ENCODE measurements at regions not wholly inside any gene's neighbourhood (a gene's known extent, or its start where the extent isn't known, plus 50 kb on each side); places are given as distances from the start of the nearest gene placed in this dataset.
A peak's percentile ranks its signal among the peaks of the same experiment; 100 is the strongest.
"Not testable (repeated sequence)": the region's sequence is repeated elsewhere in the genome, so short reads cannot be mapped to it uniquely, and the experiment has no call there.

DNA sequence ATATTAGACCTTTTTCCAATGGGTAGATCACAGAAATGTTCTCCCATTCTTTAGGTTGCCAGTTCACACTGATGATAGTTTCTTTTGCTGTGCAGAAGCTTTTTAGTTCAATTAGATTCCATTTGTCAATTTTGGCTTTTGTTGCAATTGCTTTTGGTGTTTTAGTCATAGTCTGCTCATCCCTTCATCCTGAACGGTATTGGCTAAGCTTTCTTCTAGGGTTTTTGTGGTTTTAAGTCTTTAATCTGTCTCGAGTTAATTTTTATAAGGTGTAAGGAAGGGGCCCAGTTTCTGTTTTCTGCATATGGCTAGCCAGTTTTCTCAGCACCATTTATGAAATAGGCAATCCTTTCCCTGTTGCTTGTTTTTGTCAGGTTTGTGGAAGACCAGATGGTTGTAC lies 564.3 kb upstream of the ZNF337 start:
- H3K36me3 Mint-ChIP-seq (ENCODE audit: low read depth); DNase-seq (ENCODE audit: low spot score); H3K27me3 Mint-ChIP-seq (ENCODE audit: low read depth); H3K4me1 Mint-ChIP-seq (ENCODE audit: low read depth); H3K4me3 Mint-ChIP-seq; H3K27ac Mint-ChIP-seq: not testable (repeated sequence)
- H3K9me3 Mint-ChIP-seq: peaks cover 14% of the 10 kb centered on the region

DNA sequence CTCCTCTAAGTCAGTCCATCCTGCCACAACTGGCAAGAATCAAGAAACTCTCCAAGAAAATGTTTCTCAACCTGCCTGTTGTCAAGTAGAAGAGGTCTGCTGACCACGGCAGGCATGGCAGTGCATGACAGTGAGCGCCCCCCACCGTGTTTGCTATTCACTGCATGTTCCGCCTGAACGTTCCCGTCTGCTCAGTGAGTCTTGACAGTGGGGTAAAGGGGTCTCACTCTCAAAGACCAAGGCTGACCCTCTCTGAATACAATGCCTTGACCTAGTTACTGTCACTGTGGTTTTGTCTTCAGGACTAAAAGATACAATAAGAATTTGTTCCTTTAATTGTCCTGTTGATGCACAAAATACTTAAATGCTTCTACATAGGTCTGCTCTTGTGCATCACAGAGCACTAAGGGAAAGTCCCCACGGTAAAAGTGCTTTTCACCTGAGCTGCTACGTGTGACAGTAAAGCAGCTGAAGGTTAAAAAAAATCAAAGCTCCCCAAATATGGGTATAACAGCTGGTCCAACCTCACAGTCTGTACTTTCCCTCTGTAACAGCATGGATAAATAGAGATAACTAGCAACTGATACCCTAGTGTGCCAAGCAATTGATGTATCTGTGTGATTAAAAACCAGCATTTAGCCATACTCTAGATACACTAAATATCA lies 555.8 kb upstream of the ZNF337 start:
- H3K4me1 Mint-ChIP-seq (ENCODE audit: low read depth); H3K36me3 Mint-ChIP-seq (ENCODE audit: low read depth); H3K27ac Mint-ChIP-seq; H3K4me3 Mint-ChIP-seq; DNase-seq (ENCODE audit: low spot score); H3K27me3 Mint-ChIP-seq (ENCODE audit: low read depth): not testable (repeated sequence)
- H3K9me3 Mint-ChIP-seq: peaks cover 12% of the 10 kb centered on the region

DNA sequence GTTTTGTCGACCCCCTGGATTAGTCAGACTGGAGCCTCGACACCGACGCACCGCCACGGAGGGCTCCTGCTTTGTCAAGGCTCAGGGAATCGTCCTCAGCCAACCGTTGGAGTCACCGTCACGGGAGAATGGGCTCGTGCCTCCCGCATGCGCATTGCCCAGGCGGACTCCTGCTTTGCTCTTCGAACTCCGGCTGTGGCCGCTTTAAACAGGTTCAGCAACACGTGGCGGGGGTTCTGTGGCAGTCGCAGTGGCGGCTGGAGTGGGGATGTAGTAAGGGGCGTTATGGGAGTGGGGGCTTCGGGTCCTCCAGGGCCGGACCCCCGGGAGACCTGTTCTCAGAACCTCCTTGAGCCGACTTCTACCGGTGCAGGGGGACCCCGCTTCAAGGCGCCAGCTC lies 554.7 kb upstream of the ZNF337 start:
- H3K36me3 Mint-ChIP-seq (ENCODE audit: low read depth); H3K27ac Mint-ChIP-seq; H3K4me3 Mint-ChIP-seq; H3K27me3 Mint-ChIP-seq (ENCODE audit: low read depth); DNase-seq (ENCODE audit: low spot score); H3K4me1 Mint-ChIP-seq (ENCODE audit: low read depth): not testable (repeated sequence)
- H3K9me3 Mint-ChIP-seq: peaks cover 10% of the 10 kb centered on the region

DNA sequence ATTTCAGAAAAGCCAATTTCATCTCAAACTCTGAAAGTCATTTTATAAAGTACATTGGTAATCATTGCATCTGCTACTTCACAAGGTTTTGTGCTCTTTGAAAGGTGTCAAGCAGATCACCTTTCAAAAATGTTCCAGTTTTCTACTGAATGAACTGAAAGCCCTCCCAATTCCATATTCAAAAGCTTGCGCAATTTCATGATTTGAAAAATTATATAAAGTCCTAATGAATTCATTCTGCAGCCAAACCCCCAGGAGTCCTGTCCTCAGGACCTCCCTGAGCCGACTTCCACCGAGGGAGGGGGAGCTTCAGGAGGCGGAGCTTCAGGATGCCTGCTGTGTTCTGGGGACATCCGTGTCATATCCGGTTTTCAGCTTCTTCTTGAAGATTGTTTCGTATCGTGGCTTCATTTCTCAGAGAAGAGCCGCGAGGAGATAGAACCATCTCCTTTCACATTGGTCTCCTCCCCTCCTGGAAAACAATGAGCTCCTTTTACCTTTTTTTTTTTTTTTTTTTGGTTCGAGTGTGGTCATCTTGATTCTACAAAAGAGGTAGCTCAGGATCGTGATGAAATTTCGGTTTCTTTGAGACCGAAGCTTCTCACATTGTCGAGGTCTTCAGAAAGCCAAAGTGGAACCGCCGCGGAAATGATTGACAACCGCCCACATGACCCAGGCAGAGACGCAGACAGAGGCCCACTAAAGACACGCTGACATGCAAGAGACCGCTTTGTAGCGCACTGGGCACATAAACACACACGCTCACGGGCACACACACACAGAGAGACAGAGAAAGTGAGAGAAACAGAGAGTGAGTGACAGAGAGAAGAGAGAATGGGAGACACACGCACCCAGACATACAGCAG lies 553.8 kb upstream of the ZNF337 start:
- not testable (repeated sequence) for H3K27me3 Mint-ChIP-seq (ENCODE audit: low read depth); H3K4me3 Mint-ChIP-seq; DNase-seq (ENCODE audit: low spot score); H3K4me1 Mint-ChIP-seq (ENCODE audit: low read depth); H3K27ac Mint-ChIP-seq; H3K36me3 Mint-ChIP-seq (ENCODE audit: low read depth)
- peaks cover 12% of the 10 kb centered on the region for H3K9me3 Mint-ChIP-seq

DNA sequence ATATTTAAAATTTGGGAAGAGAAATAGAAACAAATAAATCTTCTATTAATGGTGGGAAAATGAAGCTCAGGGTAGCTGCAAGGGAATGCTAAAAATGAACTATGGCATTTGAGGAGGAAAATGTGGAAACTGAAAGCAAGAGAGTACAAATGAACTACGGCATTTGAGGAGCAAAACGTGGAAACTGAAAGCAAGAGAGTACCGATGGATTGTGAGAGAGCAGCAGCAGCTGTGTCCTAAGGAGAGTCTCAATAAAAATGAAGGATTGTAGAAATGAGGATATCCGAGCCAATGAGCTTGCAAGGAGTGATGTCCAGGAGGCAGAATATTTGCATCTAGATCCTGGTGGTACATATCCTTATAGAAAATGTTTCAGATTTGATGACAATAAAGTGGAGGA lies 547.1 kb upstream of the ZNF337 start:
- H3K27me3 Mint-ChIP-seq (ENCODE audit: low read depth): no peaks in the 10 kb centered on the region
- H3K36me3 Mint-ChIP-seq (ENCODE audit: low read depth): no peaks in the 10 kb centered on the region
- no peak overlapping the region for H3K4me3 Mint-ChIP-seq
- no peak overlapping the region for H3K27ac Mint-ChIP-seq
- no peak for DNase-seq (ENCODE audit: low spot score)
- no peaks in the 10 kb centered on the region for H3K4me1 Mint-ChIP-seq (ENCODE audit: low read depth)
- H3K9me3 Mint-ChIP-seq: peaks cover 24% of the 10 kb centered on the region

DNA sequence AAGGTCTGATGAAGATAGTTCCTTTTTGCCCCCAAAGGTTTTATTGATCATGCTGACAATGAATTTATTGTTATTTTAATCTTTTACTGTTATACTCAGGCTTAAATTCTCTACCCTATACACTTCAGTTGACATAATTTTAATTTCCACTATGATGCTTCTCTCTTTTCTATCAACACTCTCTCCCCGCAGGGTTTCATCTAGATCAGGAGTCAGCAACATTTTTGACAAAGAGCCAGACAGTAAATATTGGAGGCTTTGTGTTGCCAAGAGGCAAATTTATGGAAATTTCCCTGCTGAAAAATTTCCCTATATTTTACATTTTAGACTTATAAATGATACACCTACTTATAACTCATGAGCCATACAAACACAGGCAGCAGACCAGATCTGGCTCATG lies 524.0 kb upstream of the ZNF337 start:
- not testable (repeated sequence) for H3K4me3 Mint-ChIP-seq; H3K27ac Mint-ChIP-seq; H3K4me1 Mint-ChIP-seq (ENCODE audit: low read depth); H3K27me3 Mint-ChIP-seq (ENCODE audit: low read depth); H3K36me3 Mint-ChIP-seq (ENCODE audit: low read depth); DNase-seq (ENCODE audit: low spot score)
- H3K9me3 Mint-ChIP-seq: peaks cover 10% of the 10 kb centered on the region

DNA sequence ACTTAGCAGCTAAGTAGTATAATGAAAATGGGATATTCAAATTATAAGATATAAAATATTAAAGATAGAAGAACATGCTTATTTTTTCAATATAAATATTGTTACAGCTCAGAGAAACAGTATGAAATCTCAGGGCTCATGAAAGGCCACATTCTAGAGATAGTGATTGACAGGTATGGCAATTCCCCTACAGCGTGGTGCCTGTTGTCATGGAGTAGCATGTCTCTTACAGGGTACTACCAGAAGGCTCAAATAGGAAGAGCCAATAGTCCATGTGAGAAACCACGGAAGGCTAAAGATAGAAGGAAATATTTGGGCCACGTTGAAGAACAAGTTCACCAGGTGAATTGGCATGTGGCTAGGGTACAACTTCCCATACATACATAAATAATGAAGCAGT lies 522.9 kb upstream of the ZNF337 start:
- H3K9me3 Mint-ChIP-seq: peaks cover 10% of the 10 kb centered on the region
- H3K27me3 Mint-ChIP-seq (ENCODE audit: low read depth); H3K27ac Mint-ChIP-seq; DNase-seq (ENCODE audit: low spot score); H3K4me3 Mint-ChIP-seq; H3K4me1 Mint-ChIP-seq (ENCODE audit: low read depth); H3K36me3 Mint-ChIP-seq (ENCODE audit: low read depth): not testable (repeated sequence)

DNA sequence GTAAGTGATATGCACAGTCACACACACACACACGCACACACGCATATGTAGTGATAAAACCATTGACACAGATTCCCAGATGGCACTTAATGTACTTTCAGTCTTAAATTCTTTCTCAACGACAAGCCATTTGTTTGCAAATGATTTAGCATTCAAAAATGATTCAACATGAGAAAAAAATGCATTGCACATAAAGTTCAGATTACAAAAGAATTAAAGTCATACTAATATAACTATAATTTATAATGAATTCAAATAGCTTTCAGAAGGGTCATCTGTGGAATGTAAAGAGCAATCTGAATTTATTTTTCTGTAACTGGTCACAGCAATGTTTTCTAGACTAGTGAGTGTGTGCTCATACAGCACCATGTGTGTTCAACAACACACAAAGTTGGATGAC lies 521.6 kb upstream of the ZNF337 start:
- no peak overlapping the region for H3K27ac Mint-ChIP-seq
- H3K27me3 Mint-ChIP-seq (ENCODE audit: low read depth): no peaks in the 10 kb centered on the region
- DNase-seq (ENCODE audit: low spot score): no peak
- H3K4me3 Mint-ChIP-seq: no peak overlapping the region
- H3K4me1 Mint-ChIP-seq (ENCODE audit: low read depth): no peaks in the 10 kb centered on the region
- H3K9me3 Mint-ChIP-seq: peaks cover 10% of the 10 kb centered on the region
- H3K36me3 Mint-ChIP-seq (ENCODE audit: low read depth): no peaks in the 10 kb centered on the region

DNA sequence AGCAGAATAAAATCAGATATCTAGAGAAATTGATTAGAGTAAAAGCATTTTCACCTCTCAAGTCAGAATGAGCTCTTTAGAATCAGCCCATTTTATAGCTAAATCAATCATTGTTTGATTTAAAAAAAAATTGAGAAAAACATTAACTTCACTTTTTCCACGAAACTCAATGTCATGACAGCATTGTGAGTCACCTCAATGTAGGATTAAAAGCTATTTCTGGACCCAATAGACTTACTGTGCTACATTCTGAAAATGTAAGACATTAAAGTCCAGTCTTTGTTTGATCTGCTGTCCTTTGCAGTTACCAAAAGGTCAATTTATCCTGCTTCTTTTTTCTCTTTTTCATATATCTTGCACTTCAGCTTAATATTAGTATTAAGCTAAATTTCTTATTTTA lies 519.4 kb upstream of the ZNF337 start:
- Mint-ChIP-seq H3K27ac (no peak overlapping the region), H3K4me1 (ENCODE audit: low read depth) (no peaks in the 10 kb centered on the region), H3K27me3 (ENCODE audit: low read depth) (peaks cover 3% of the 10 kb centered on the region), H3K36me3 (ENCODE audit: low read depth) (no peaks in the 10 kb centered on the region), H3K4me3 (no peak overlapping the region), H3K9me3 (peaks cover 1% of the 10 kb centered on the region)
- DNase-seq (ENCODE audit: low spot score): no peak

DNA sequence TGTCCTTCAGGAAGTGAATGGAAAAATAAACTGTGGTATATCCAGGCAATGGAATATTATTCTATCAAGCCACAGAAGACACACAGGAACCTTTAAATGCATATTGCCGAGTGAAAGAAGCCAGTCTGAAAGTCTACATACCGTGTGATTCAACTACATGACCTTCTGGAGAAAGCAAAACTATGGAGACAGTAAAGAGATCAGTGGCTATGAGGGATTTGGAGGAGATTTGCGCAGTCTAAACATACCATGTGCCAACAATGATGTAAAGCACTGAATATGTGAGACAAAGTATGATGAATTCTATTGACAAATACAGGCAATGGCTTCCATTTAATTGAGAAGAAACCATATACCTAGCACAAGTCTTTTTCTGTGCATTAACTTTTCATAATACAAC lies 518.3 kb upstream of the ZNF337 start:
- Mint-ChIP-seq H3K4me1 (ENCODE audit: low read depth) (no peaks in the 10 kb centered on the region), H3K27ac (no peak overlapping the region), H3K36me3 (ENCODE audit: low read depth) (no peaks in the 10 kb centered on the region), H3K9me3 (no peaks in the 10 kb centered on the region), H3K4me3 (no peak overlapping the region), H3K27me3 (ENCODE audit: low read depth) (peaks cover 6% of the 10 kb centered on the region)
- no peak for DNase-seq (ENCODE audit: low spot score)

DNA sequence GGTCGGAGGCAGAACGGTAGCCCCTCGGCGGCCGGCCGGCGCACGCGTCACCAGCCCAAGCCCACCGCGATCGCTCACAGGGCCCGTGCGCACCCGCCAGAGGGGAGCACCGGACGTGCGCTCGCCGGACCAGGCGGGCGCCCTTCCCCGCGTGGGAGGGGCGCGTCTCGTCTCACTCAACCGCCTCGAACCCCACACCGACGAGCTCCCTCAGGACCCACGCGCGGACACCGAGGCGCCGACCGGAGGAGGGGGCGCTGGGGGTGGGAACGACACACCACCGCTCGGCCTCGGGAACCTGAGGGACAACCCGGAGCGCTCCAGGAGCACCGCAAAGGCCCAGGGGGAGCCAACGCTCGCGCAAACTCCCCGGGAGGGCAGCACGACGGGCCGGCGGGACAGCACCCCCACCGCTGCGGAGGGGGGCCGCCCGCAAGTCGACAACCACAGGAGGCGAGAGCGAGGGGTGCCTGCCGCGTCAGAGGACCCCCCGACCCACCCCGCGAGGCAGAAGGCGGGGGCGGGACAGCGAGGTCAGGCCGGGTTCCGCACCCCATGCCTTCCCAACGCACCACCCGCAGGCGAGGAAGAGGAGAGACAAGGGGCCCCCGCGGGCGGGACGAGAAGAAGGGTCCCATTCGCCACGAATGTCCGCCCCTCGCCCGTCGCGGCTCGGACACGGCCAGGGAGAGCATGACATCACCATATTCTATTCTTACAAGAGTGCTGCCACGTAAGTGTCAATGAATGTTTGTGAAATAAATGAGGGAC lies 512.7 kb upstream of the ZNF337 start:
- no peak for DNase-seq (ENCODE audit: low spot score)
- H3K36me3 Mint-ChIP-seq (ENCODE audit: low read depth): peaks cover 2% of the 10 kb centered on the region
- H3K27ac Mint-ChIP-seq: no peak overlapping the region
- H3K9me3 Mint-ChIP-seq: peaks cover 3% of the 10 kb centered on the region
- peaks cover 26% of the 10 kb centered on the region for H3K27me3 Mint-ChIP-seq (ENCODE audit: low read depth)
- H3K4me1 Mint-ChIP-seq (ENCODE audit: low read depth): peaks cover 2% of the 10 kb centered on the region
- H3K4me3 Mint-ChIP-seq: peak overlapping the region; percentile 53

DNA sequence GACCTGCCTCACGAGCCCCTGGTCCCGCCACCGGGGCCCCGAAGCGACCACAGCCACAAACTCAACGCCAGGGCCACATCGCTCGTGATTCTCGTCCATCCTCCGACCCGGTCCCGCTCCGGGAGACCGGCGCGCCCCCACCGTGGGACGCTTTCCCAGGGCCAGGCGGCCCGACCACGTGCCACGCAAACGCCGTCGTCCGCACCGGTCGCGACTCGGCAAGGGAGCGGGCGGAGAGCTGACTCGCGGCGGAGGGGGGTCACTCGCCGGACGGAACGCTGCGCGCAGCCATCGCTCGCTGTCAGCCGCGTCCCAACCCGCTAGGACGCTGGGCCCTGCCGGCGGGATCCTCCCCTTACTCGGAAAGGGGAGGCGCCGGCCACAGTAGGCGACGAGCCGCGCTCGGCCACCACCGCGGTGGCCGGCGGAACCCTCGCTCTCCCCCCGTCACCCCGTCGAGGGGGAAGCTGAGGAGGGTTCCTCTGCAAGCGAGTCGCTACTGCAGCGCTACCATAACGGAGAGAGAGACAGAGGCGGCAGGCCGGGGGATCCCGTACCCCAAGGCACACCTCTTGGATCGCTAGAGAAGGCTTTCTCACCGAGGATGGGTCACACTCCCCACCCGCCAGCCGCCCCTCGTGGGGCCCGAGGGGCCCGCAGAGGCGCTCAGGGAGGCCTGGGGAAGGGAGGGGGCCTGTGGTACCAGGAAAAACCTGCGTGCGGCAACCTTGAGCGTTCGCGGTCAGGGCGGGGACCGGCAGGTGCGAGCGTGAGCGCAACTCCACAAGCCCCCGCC lies 511.8 kb upstream of the ZNF337 start:
- Mint-ChIP-seq H3K27me3 (ENCODE audit: low read depth) (peaks cover 26% of the 10 kb centered on the region), H3K36me3 (ENCODE audit: low read depth) (peaks cover 2% of the 10 kb centered on the region), H3K27ac (no peak overlapping the region), H3K4me1 (ENCODE audit: low read depth) (peaks cover 2% of the 10 kb centered on the region), H3K9me3 (peaks cover 3% of the 10 kb centered on the region), H3K4me3 (no peak overlapping the region)
- peak; percentile 3 for DNase-seq (ENCODE audit: low spot score)

DNA sequence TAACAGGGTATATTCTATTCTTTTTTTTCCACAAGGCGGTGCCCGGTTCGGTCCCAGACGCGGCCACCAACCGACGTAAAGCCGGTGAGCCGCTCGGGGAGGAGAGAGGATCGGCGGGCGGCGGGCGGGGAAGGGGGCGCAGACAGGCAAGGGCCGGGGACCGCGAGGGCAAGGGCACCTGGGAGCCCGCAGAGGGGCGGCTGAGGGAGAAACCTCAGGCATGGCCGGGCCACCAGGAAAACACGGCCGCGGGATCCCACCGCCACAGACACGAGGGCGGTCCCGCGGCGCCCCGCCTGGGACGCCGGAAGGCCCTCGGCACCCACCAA lies 511.3 kb upstream of the ZNF337 start:
- peak overlapping the region; percentile 36 for H3K27ac Mint-ChIP-seq
- H3K4me3 Mint-ChIP-seq: peak overlapping the region; percentile 68
- not testable (repeated sequence) for H3K4me1 Mint-ChIP-seq (ENCODE audit: low read depth); H3K36me3 Mint-ChIP-seq (ENCODE audit: low read depth); DNase-seq (ENCODE audit: low spot score); H3K9me3 Mint-ChIP-seq
- H3K27me3 Mint-ChIP-seq (ENCODE audit: low read depth): peaks cover 26% of the 10 kb centered on the region
